ENCODE measurements at regions not wholly inside any gene's neighbourhood (a gene's known extent, or its start where the extent isn't known, plus 50 kb on each side); places are given as distances from the start of the nearest gene placed in this dataset.

- no peaks in the 10 kb centered on the region for H3K27me3 ChIP-seq
- H3K4me1 ChIP-seq = no peaks in the 10 kb centered on the region
- DNase-seq (no peak), ATAC-seq (no peak)
- TF ChIP-seq CTCF (IDR thresholded peaks at IDR 0.05) = no peak
- no peak overlapping the region for H3K27ac ChIP-seq
- H3K9me3 ChIP-seq = no peaks in the 10 kb centered on the region
- H3K36me3 ChIP-seq = no peaks in the 10 kb centered on the region
- no peak overlapping the region for H3K4me3 ChIP-seq
- intact Hi-C loops (cut with DNase I) = no loop called here
Measured at GRCh38 chr13:48890391-48890790, 85.3 kb upstream of the FNDC3A start.

- Histone ChIP-seq H3K36me3 (no peaks in the 10 kb centered on the region), H3K4me1 (no peaks in the 10 kb centered on the region), H3K9me3 (no peaks in the 10 kb centered on the region), H3K27ac (no peak overlapping the region), H3K4me3 (no peak overlapping the region), H3K27me3 (no peaks in the 10 kb centered on the region)
- intact Hi-C loops (cut with DNase I) = no loop called here
- ATAC-seq = no peak
- no peak for DNase-seq
- no peak for TF ChIP-seq CTCF (IDR thresholded peaks at IDR 0.05)
Measured at GRCh38 chr13:48891586-48891985, 84.1 kb upstream of the FNDC3A start.

- H3K4me3 ChIP-seq = no peak overlapping the region
- H3K27me3 ChIP-seq = no peaks in the 10 kb centered on the region
- H3K36me3 ChIP-seq = no peaks in the 10 kb centered on the region
- no peaks in the 10 kb centered on the region for H3K9me3 ChIP-seq
- intact Hi-C loops (cut with DNase I) = no loop called here
- DNase-seq = no peak
- ATAC-seq = no peak
- no peak overlapping the region for H3K27ac ChIP-seq
- H3K4me1 ChIP-seq = no peaks in the 10 kb centered on the region
- no peak for TF ChIP-seq CTCF (IDR thresholded peaks at IDR 0.05)
Measured at GRCh38 chr13:48892053-48892687, 83.5 kb upstream of the FNDC3A start.

- H3K9me3 ChIP-seq = no peaks in the 10 kb centered on the region
- H3K27me3 ChIP-seq = no peaks in the 10 kb centered on the region
- no peak for TF ChIP-seq CTCF (IDR thresholded peaks at IDR 0.05)
- no peaks in the 10 kb centered on the region for H3K36me3 ChIP-seq
- H3K4me1 ChIP-seq = no peaks in the 10 kb centered on the region
- no peak overlapping the region for H3K27ac ChIP-seq
- ATAC-seq (no peak), DNase-seq (no peak)
- no peak overlapping the region for H3K4me3 ChIP-seq
- intact Hi-C loops (cut with DNase I) = no loop called here
Measured at GRCh38 chr13:48892688-48893075, 83.0 kb upstream of the FNDC3A start.

GRCh38 chr13:48896312-48896711 is 79.4 kb upstream of the FNDC3A start:
- peak; percentile 66 for ATAC-seq

More at GRCh38 chr13:48896312-48896711, 79.4 kb upstream of the FNDC3A start:
- no peak for TF ChIP-seq CTCF (IDR thresholded peaks at IDR 0.05)
- Histone ChIP-seq H3K27me3 (no peaks in the 10 kb centered on the region), H3K9me3 (no peaks in the 10 kb centered on the region), H3K4me3 (no peak overlapping the region), H3K27ac (no peak overlapping the region), H3K36me3 (no peaks in the 10 kb centered on the region), H3K4me1 (no peaks in the 10 kb centered on the region)
- intact Hi-C loops (cut with DNase I) = no loop called here
- no peak for DNase-seq
